T-helper 1 cell treated with Interleukin-12 subunit alpha and Interleukin-12 subunit beta and Interleukin-4 antibody, amounts not matched to agents 30 ng/mL and 1 ng/mL, for 36 hours (primary cell): ENCODE measurements at regions not wholly inside any gene's neighbourhood (a gene's known extent, or its start where the extent isn't known, plus 50 kb on each side); places are given as distances from the start of the nearest gene placed in this dataset.

Experiments used
- intact Hi-C: fragments of 100-400 bp; cut with micrococcal nuclease; formaldehyde crosslinking; loops from one replicate; pipeline ENCODE4 v1.15.1; 2024

DNA sequence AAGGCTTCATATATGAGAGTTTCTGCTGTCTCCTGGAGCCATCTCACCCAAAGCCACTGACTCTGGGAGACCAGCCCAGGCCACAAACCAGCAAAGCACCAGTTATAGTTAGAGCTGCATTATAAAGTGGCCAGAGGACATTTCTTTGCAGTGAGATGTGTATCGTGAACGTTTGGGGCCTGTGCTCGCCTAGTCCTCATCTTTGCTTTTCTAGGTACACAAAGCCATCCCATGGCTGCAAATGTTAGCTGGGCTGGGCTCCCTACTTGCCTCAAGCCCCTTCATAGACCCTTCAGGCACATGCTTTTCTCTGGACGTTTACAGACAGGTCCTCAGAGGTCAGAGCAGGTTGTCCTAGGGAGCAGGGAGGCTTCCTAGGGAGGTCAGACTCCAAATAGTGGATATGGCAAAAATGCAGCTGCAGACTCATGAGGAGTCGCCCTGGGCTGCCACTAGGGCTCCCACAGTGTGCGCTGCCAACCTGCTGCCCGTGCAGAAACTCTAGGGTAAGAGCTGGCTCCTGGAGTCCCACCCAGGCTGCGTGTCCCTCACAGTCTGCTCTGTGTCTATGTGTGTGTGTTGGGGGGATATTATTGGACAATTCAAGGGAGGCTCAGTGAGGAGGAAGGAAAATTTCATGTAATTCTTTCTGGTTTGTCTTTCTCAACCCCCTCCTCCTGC is 141.0 kb downstream of the RPIA start:
- intact Hi-C loops = no loop called here

DNA sequence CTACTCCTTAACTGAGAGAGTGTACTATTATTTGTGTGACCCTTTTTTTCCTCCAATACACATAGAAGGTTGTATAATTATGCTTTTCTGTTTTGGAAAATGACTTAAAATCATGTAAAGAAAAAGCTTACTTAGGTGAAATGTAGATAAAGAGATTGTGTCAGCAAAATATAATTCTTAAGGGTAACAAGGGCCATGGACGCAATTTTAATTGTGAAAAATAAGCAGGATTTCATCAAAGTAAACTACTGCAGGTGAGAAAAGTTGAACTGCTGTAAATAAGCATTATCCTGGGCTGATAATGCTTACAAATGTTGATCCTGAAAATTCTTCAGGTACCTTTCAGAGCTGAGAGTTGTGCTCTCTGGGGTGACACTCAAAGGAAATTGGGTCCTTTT is 141.5 kb downstream of the RPIA start:
- intact Hi-C loops = no loop called here

DNA sequence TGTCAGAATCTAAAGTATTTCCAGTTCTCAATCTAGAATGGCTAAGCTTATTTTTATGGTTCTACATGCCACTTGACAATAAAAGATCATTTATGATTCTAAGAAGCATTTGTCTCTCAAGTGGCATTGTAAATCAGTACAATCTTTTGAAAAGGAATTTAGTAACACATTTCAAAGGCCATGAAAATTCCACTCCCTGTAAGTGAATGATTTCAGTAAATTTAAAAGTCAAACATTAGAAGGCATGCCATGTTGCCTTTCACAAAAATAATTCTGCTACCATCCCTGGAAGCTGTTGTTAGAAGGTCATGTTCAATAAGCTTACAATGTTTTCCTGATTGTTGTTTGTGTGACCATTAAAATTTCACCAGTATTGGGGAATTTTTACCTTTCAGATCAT is 142.9 kb downstream of the RPIA start:
- intact Hi-C loops = no loop called here

DNA sequence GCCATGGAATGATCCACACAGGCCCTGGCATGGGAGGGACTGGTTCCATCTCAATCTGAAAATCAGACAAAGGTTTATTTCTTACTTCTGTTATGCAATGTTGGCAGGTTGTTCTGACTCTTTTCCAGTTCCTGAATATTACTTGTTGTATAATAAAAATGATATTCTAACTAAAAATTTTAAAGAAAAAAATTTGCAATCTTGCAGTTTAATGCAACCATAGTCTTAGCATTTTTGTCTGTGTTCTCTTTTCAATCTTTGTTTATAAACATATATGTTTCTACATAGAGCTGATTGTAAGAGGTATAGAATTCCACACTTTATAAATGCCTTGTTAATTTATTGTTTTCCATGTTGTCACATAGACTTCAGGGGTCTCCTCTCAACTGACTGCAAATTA is 143.4 kb downstream of the RPIA start:
- intact Hi-C loops = no loop called here

DNA sequence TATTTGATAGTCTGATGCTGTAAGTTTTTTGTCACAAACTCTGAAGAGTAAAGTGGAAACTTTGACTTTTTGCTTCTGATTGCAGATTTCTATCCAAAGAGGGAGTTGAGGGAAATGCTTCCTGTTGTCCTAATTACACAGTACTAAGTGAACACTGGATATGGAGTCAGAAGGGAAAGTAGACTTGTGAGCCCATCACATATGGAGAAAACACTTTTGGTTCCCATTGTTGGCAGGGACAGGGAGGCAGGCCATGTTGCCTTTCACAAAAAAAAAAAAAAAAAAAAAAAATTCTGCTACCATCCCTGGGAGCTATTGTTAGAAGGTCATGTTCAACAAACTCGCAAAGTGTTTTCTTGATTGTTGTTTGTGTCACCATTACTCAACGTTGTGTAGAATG is 144.3 kb downstream of the RPIA start:
- intact Hi-C loops = no loop called here

DNA sequence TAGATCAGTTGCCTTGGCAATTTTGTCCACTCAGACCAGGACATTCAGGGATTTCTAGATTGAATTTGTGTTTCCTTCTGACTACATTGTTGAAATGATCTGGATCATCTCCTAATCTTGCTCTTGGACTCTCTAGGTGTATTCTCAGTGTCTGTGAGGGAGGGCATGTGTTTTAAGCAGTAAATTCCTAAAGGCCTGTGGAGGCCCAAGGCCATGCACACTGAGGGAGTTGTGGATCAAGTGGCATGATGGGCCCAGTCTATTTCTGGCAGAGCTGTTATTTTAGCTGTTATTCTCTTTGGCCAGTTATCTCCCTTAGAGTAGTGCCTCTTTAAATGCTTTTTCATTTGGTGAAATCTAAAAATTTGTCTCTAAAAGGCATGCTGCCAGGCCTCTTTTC is 144.9 kb downstream of the RPIA start:
- intact Hi-C loops = no loop called here

DNA sequence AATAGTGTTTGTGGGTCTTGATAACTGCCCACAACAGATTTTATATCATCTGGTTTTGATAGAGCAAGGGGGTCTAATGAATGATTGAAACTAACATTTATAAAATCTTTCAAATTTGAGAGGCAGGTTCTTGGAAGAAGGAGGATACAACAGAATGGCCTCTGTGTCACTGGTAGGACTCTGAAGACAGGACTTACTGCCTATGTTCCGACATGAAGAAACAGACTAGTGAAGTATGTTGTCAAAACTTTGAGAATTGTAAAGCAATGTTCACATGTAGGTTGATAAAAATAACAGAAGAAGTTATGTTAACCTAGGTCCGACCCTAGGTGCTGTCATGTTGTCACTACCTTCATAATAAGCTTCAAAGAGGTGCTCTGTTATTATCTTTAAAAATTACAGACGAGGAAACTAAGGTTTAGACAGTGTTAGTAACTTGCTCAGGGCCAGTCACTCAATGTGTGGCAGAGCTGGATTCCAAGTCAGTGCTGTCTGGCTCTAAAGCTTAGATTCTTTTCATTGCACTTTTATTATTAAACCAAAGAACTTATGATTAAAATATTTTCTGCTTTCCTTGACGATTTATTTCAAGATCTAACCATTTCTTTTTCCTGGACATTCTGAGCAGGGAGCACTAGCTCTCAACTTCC is 146.2 kb downstream of the RPIA start:
- intact Hi-C loops = no loop called here

DNA sequence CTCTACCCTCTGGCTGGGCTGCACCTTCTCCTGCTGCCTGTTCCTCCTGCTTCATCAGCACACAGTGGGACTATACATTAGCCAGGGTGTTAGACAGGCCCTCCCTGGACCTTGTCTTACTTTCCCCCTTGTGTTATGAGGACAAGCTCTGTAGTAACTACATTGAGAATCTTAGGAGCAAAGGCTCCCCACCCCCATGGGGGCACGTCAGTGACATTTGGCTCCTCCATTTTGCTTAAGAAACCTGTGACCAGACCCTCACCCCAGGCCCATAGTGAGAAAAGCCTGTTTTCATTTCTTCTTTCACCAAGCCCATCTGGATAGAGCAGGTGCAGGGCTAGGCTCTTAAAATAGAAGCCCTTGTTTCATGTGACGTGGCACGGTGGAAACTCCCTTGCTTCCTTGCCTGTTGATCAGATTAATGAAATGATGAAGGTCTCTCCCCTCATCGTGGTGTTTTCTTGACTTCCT is 146.7 kb downstream of the RPIA start:
- intact Hi-C loops = no loop called here

DNA sequence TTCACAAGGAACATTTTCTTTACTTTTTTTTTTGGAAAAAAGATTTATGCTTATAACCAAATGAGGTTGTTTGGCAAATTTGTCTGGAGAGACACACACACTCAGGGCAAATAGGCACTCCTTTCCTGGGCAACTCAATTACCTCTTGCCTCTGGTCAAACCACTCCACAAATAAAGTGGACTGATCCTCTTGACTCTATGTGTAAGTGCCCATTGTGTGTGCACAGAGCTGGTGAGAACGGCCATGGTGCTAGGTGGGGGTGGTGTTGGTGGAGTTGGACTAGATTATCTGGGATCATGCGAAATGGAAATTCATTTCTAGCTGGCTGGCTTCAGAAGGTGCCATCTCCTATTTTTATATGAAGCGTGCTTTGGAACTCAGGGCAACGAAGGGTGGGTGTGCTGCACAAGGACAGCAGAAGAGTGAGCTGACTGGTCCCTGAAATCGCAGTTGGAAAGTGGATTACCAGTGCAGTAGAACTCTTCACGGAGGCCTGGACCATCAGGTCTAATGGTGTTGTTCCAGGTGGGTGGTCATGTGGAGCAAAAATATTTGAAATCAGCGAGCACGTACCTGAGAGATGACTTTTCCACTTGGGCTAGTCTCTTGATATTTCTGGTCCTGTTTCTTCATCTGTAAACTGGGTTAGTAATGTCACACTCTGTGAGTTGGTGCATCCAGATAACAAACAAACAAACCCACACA is 149.9 kb downstream of the RPIA start:
- intact Hi-C loops = no loop called here

DNA sequence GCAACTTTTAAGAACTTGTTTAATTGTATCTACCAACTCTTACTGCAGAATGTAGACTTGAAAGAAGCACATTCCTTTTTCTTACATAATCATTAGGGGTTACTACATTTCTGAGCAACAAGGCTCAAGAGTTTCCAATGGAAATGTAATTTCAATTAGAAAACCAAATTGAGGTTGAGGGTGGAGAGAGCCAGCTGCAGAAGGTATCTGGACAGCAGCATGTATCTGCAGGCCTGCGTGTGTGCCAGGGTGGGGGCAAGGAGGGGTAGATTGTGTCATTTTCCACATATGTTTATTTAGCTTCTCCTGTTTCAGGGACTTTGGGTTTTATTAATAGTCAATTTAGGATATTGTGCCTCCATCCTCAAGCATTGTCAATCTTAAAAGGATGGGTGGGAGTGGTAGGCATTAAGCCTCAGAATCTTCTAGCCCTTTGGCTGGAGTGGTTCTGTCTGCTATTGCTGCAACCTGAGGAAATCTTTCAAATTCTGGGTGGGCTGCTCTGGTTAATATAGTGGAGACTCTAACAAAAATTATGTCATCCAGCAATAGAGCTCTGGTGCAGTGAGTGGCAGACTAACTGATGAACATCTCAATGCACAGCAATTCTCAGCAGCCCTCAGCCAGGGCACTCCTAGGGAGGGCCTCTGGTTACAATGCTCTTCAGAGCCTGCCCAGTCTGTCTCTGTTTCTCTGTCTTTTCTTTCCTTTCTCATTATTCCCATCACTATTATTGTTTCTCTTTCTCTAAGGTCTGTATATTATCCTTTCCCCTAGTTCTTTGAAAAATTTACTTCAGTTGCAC is 151.4 kb downstream of the RPIA start:
- intact Hi-C loops = no loop called here

DNA sequence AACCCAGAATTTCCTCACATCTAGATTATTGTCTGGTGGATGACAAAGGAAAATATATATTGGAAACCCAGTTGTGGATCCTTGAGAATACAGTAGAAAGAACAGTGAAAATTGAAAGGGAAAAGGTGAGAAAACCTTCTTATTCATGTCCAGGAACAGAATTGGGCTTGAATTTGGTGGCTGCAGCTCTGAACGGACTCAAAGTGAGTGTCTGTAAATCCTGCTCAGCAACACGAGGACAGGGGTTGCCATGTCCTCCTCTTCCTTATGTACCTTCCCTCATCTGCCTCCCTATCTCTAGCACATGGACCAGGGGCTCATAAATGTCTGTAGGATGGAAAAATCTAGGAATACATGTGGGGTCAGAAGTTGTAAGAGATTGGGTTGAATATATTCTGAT is 152.2 kb downstream of the RPIA start:
- intact Hi-C loops = no loop called here

DNA sequence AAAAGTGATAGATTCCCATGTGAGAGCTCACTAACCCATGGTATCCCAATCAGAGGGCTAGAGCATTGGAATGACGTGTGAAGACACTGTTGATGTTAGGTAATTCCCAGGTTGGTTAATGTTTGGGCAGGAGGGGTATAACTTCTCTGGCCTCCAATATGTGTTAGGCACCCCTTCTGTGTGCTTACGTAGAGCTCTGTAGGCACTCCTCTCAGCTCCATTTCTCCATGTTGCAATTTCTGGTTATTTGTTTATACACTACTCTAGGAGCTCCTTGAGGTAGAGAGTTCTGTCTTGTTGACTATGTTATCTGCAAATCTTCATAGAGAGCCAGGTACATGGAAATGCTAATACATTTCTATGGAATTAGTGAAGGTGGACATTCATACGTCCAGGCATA is 153.5 kb downstream of the RPIA start:
- intact Hi-C loops = no loop called here

DNA sequence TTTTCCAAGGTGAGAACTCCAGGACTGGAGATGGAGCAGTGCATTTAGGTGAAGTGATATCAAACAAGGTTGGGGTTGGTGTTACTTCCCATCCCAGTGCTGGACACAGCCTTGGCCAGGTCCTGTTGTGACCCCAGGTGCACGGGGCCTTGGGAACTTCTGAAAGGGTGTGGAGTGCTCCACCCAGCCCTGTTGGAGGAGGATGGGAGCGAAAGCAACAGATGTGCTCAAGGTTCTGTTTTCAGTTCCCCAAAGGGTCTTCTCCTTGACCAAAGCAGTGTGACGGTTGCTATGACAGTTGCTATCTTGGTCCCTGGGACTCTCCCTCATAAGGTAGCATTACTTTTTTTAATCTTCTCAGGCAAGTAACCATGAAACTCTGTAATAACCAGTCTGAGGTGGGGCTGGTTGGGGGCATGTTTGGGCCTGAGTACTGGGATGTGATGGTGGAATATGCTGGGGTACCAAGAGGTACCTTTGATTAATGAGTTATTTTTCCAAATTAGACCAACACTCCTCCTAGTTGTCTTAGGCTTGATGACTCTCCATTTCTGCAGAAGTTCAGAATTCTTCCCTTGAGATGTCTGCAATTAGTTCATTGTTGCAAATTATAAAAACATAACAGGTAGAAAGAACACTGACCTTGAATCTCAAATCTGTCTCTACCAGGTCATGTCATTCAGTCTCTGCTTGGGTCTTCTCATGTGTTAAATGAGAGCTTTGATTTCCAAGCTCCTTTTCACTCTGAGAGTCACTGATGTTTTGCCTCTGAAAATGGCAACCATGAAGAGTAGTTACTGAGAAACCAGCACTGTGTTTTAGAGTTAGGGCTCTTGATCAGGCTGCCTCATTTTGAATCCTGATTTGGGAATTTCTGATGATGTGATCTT is 154.5 kb downstream of the RPIA start:
- intact Hi-C loops = no loop called here

DNA sequence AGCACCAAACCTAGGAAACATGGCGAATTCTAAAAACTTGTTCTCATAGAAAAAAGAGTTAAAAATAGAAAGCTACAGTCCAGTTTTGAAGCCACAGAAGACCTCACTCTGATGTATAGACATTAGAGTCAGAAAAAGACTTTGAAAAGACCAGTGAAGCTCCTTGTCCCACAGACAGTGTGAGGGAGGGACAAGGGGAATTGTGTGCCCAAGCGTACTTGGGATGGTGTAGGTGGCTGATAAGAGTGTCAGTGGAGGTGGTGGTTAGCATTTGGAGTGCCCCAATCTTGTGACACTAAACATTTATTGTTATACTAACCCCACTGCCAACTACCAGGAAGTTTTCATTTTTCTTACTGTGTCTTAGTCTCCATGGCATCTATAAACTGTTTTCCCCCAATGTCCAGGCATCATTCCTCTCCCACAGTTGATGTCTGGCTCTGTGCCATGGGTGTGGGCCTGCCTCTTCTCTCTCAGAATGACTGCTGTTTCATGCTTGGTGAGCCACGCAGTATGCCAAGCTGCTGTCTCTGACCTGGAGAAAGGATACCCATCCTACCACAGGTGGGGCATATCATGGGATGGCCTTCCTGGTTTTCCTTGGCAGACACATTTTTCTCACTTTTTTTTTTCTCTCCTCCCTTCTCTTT is 161.4 kb downstream of the RPIA start:
- intact Hi-C loops = no loop called here

DNA sequence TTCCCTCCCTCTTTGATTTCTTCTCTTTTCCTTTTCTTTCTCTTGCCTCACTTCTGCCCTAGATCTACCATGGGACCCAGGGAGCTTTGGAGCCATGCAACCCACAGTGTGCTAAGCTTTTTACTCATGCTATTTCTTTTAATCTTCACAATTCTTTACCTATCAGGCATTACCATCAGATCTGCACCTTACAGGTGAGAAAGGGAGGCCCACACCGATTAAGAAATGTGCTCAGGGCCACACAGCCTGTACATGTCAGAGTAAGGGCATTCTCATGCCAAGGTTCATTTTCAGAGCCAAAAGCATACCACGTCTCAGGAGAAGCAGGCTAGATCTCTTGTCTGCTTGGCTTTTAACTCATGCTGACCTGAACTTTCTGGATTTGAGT is 161.9 kb downstream of the RPIA start:
- intact Hi-C loops = no loop called here

DNA sequence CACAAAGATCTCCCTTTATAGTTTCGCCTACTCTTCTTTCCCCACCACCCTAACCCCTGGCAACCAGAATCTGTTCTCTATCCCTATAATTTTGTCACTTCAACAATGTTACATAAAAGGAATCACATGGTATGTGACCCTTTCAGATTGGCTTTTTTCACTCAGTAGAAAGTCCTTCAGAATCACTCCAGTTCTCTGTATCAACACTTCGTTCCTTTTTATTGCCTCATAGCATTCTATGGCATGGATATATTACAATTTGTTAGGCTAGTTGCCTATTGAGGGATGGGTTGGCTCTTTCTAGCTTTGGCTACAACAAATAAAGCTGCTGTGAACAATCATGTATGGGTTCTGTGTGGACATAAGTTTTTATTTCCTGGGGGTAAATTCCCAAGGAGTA is 163.1 kb downstream of the RPIA start:
- intact Hi-C loops = no loop called here

DNA sequence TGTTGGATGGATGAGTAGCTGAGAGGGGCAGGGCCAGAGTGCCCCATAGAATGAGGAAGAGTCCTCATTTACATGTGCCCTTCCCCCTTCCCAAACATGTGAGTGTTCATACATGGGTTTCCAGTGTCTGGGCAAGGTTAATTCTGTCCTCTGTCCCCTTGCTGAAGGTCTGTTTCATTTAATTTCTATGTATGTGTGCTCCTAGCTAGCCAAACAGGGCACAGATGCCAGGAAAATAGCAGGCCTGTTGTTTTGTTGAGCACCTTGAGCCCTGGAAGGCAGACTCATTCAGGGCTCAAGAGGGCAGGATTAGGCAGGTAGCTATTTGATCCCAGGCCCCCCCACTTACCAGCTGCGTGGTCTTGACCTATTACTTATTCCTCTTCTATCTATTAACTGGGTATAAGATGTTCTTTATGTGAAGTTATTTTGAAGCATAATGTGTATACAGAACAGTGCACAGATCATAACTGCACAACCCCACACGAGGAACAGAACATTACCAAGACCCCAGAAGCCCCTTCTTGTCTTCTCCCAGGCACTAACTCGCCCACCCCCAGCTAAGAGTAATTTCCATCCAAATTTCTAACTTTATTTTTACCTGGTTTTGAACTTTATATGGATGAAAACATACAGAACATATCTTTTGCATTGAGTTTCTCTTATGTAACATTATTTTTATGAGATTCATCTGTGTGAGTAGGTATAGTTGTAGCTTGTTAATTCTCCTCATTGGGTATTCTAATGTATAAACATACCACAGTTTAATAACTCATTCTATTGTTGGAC is 164.3 kb downstream of the RPIA start:
- intact Hi-C loops = no loop called here

DNA sequence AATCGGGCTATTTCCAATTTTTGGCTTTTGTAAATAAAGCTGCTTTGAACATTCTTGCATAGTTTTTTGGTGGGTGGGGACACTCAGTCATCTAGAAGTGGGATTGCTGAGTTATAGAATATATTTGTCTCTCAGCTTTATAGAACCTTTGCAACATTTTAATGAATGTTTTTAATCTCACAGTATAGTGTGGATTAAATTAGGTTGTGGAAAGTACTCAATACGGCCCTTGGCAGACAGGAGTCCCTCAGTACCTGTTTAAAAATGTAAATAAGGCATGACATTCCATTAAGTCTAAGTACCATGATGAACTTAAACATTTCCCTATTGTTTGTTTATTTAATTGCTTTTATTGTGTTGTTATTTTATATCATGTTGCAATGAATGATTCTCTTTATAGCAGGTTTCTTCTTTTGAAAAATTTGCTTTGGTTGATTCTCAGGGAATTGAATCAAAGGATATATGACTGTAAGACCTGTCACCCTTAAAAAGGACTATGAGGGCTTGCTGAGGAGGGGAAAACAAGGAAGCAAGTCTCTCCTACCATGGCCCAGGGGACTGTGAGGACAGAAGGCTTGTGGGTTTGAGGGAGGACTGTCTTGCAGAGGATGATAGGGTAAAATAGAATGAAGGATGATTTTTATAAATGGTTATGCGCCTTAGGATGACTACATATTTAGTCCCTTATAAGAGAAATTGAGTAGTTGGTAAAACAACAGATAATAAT is 165.1 kb downstream of the RPIA start:
- intact Hi-C loops = no loop called here

DNA sequence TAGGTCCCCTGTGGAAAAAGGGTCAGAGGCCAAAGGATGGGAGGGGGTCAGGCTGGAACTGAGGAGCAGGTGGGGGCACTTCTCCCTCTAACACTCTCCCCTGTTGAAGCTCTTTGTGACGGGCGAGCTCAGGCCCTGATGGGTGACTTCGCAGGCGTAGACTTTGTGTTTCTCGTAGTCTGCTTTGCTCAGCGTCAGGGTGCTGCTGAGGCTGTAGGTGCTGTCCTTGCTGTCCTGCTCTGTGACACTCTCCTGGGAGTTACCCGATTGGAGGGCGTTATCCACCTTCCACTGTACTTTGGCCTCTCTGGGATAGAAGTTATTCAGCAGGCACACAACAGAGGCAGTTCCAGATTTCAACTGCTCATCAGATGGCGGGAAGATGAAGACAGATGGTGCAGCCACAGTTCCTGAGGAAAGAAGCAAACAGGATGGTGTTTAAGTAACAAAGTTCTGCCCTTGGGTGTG is 165.8 kb downstream of the RPIA start:
- intact Hi-C loops = no loop called here
